HepG2 (cell line): ENCODE measurements at regions not wholly inside any gene's neighbourhood (a gene's known extent, or its start where the extent isn't known, plus 50 kb on each side); places are given as distances from the start of the nearest gene placed in this dataset.
"Not testable (repeated sequence)": the region's sequence is repeated elsewhere in the genome, so short reads cannot be mapped to it uniquely, and the experiment has no call there.

Source experiments
- ATAC-seq: fragments of 200-7000 bp; cut with Tn5 transposase; 3 replicates; pipeline ENCODE4 v1.9.1; 2020; ENCODE audit warnings: mild to moderate bottlenecking, moderate library complexity
- BruUV-seq: library from RNA; stranded (reverse); fragments of 400-500 nt; replicated peaks from 2 replicates; lab custom pipeline; 2021; lab: Mats Ljungman, UMichigan
- CTCF ChIA-PET: fragments of 300-600 bp; formaldehyde crosslinking; extraction: SDS; loops from one replicate; lab custom pipeline; 2021; ENCODE audit warnings: low total read pairs, inconsistent platforms, low intra/inter-chr PET ratio; lab: Yijun Ruan, JAX
- POLR2A ChIA-PET: fragments of 350-600 bp; sonication (Branson Sonifier 250); formaldehyde crosslinking; loops from one replicate; lab custom pipeline; 2020; ENCODE audit warnings: antibody characterized with exemption, inconsistent platforms; lab: Yijun Ruan, JAX
- DNase-seq: peaks from one replicate; pipeline ENCODE4 v3.0.0-alpha.2; 2015; ENCODE audit warnings: low spot score
- FAIRE-seq: peaks from 3 replicates; lab custom pipeline; 2011; peaks lifted over from hg19 to GRCh38; lab: Jason Lieb, UNC
- H2AFZ ChIP-seq: one replicate; pipeline ENCODE4 v1.6.1; 2011; ENCODE audit warnings: low read length, inconsistent platforms
- H3K27ac ChIP-seq: fragments of 300-600 bp; 3 replicates; pipeline ENCODE4 v1.8.0; 2011; ENCODE audit warnings: mixed run types, mild to moderate bottlenecking, mixed read lengths, low read length, inconsistent platforms; ENCODE audit not compliant: insufficient read depth; ENCODE audit errors: extremely low read length
- H3K27me3 ChIP-seq, 2 experiments: fragments of 200-600 bp in 1 of 2; 2 replicates in 1 of 2; 3 replicates in 1 of 2; pipeline versions ENCODE4 v1.6.0 to v1.8.0; 2011; ENCODE audit warnings: low read length in 2 of 2, mild to moderate bottlenecking in 2 of 2, moderate library complexity in 2 of 2, inconsistent platforms in 1 of 2; ENCODE audit not compliant: insufficient read depth in 2 of 2, control insufficient read depth in 1 of 2
- H3K36me3 ChIP-seq, 2 experiments: fragments of 200-600 bp in 1 of 2; replicated peaks in 1 of 2; 2 replicates in 1 of 2; 3 replicates in 1 of 2; pipeline versions ENCODE4 v1.5.1 to v1.8.0; 2011; ENCODE audit warnings: low read length in 2 of 2, inconsistent platforms in 1 of 2; ENCODE audit not compliant: insufficient read depth in 2 of 2, control insufficient read depth in 1 of 2
- H3K4me1 ChIP-seq: 2 replicates; pipeline ENCODE4 v1.5.1; 2012; ENCODE audit warnings: low read length, inconsistent platforms; ENCODE audit not compliant: insufficient read depth
- H3K4me2 ChIP-seq: 2 replicates; pipeline ENCODE4 v1.6.0; 2011; ENCODE audit warnings: low read depth, low read length, inconsistent platforms
- H3K4me3 ChIP-seq, 3 experiments: fragments of 200-600 bp in 1 of 3; sonication (generic), shearing (Covaris generic) in 1 of 3; replicated peaks in 1 of 3; 2 replicates each; pipeline ENCODE4 v1.5.1; 2011 to 2016; ENCODE audit warnings: low read length in 3 of 3, inconsistent platforms in 2 of 3, low read depth in 2 of 3, mild to moderate bottlenecking in 2 of 3, control low read depth in 1 of 3, mixed read lengths in 1 of 3; ENCODE audit not compliant: insufficient read depth in 1 of 3
- H3K79me2 ChIP-seq: one replicate; pipeline ENCODE4 v1.6.1; 2011; ENCODE audit warnings: low read length, inconsistent platforms; ENCODE audit not compliant: insufficient read depth
- H3K9ac ChIP-seq: 2 replicates; pipeline ENCODE4 v1.6.0; 2011; ENCODE audit warnings: mild to moderate bottlenecking, low read depth, low read length, inconsistent platforms; ENCODE audit not compliant: insufficient read depth
- H3K9me3 ChIP-seq: 2 replicates; pipeline ENCODE4 v1.5.1; 2012; ENCODE audit warnings: mild to moderate bottlenecking, low read length
- H4K20me1 ChIP-seq: 2 replicates; pipeline ENCODE4 v1.6.0; 2011; ENCODE audit warnings: inconsistent platforms, mild to moderate bottlenecking, low read length, moderate library complexity; ENCODE audit not compliant: insufficient read depth
- WGBS: methylation state at CpG from one replicate; pipeline ENCODE4 v1.1.6; 2017; ENCODE audit warnings: low lambda C conversion rate; 5-methylcytosine and 5-hydroxymethylcytosine counted together
- in situ Hi-C: cut with HindIII; loops from 2 replicates; pipeline ENCODE4 v1.10.0; 2017; ENCODE audit warnings: low pct_unique_long_range_greater_than_20kb; ENCODE audit not compliant: extremely low pct_ligation_motif_present
- intact Hi-C: fragments of 100-400 bp; cut with micrococcal nuclease; formaldehyde crosslinking; loops from one replicate; pipeline ENCODE4 v1.10.0; 2022; ENCODE audit not compliant: unreplicated experiment

DNA sequence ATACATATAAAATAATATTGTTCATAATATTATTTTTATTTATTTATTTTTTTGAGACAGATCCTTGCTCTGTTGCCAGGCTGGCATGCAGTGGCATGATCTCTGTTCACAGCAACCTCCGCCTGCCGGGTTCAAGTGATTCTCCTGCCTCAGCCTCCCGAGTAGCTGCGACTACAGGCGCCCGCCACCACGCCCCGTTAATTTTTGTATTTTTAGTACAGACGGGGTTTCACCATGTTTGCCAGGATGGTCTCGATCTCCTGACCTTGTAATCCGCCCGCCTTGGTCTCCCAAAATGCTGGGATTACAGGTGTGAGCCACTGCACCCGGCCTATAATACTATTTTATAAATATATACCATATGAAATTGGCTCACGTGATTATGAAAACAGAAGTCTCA, 832.4 kb upstream of the TPTE start:
- H3K9me3 ChIP-seq, BruUV-seq, H3K9ac ChIP-seq, CTCF ChIA-PET, intact Hi-C loops, H3K27me3 ChIP-seq, H3K4me1 ChIP-seq, H3K27ac ChIP-seq, in situ Hi-C loops, H4K20me1 ChIP-seq, H3K79me2 ChIP-seq, POLR2A ChIA-PET, H3K4me3 ChIP-seq, ATAC-seq, FAIRE-seq, H3K4me2 ChIP-seq, DNase-seq, H2AFZ ChIP-seq, H3K36me3 ChIP-seq: not testable (repeated sequence)
- WGBS = 34% methylated on average over 9 of the region's 14 CpGs

DNA sequence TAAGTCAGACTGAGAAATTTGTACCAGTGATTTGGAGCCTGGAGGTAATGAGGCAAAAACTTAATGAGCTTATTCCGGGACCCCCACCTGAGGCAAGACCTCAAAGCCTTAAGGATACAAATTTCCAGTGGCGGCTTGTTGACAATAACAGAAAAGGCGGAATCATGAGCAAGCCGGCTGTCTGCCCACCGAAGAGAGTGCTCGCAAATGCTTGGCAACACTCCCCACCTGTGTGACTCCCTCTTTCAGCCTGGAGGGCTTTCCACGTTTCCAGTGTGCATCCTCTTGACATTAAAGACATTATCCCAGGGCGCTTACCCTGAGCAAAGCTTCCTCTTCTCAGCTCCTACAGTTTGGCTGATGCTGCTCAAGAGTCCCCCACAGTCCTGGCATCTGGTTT, 830.4 kb upstream of the TPTE start:
- H3K27ac ChIP-seq, H3K9ac ChIP-seq, in situ Hi-C loops, H3K4me2 ChIP-seq, H3K9me3 ChIP-seq, H4K20me1 ChIP-seq, H3K27me3 ChIP-seq, H3K4me3 ChIP-seq, H3K4me1 ChIP-seq, intact Hi-C loops, H2AFZ ChIP-seq, DNase-seq, H3K36me3 ChIP-seq, POLR2A ChIA-PET, BruUV-seq, CTCF ChIA-PET, FAIRE-seq, H3K79me2 ChIP-seq, ATAC-seq: not testable (repeated sequence)
- 30% methylated on average over 6 of the region's 8 CpGs for WGBS

DNA sequence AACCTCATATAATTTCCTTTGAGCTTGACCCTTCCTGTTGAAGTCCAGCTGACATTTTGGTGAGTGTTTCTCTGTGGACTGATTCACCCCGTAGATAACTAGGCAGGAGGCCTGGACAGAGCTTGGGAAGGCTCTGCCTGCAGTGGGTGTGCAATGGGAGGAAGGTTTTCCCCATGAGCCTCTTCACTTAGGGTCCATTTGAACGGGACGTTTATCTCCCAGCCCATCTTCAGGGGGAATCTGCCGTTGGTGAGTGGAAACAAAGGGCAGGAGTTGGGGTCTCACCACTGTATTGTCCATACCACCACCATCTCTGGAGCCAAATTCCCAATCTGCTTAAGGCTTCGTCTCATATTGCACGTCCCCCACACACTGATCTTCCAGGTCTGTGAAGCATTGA, 825.6 kb upstream of the TPTE start:
- H3K27me3 ChIP-seq, H4K20me1 ChIP-seq, in situ Hi-C loops, H3K27ac ChIP-seq, H3K4me1 ChIP-seq, CTCF ChIA-PET, H3K36me3 ChIP-seq, BruUV-seq, H3K9me3 ChIP-seq, H3K79me2 ChIP-seq, POLR2A ChIA-PET, FAIRE-seq, ATAC-seq, H3K9ac ChIP-seq, DNase-seq, H3K4me2 ChIP-seq, H2AFZ ChIP-seq, intact Hi-C loops, H3K4me3 ChIP-seq: not testable (repeated sequence)
- 7% methylated on average over 6 of the region's 6 CpGs for WGBS

DNA sequence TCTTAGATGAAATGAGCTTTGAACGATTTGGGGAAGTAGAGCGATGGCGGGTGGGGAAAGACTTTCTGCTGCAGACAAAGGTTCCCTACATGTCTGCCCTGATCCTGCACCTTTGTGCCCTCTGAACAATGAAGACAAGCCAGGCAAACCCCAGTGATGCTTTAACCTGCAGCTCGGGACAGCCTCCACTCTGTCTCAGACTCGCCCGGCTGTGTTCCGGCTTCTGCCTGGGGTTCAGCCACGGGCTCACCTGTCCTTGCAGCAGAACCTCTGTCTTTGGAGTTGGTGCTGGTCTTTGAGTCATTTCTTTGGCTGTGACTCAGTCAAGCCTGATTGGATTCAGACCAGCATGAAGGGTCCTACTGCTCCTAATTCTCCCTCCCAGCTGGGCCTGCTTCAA, 823.6 kb upstream of the TPTE start:
- DNase-seq, CTCF ChIA-PET, H3K4me3 ChIP-seq, BruUV-seq, H3K4me2 ChIP-seq, in situ Hi-C loops, intact Hi-C loops, H4K20me1 ChIP-seq, H3K9me3 ChIP-seq, H3K4me1 ChIP-seq, H3K27ac ChIP-seq, H3K27me3 ChIP-seq, H3K79me2 ChIP-seq, POLR2A ChIA-PET, H2AFZ ChIP-seq, FAIRE-seq, H3K9ac ChIP-seq, ATAC-seq, H3K36me3 ChIP-seq: not testable (repeated sequence)
- 55% methylated on average over 3 of the region's 8 CpGs for WGBS
